H9 (cell line): ENCODE measurements at regions not wholly inside any gene's neighbourhood (a gene's known extent, or its start where the extent isn't known, plus 50 kb on each side); places are given as distances from the start of the nearest gene placed in this dataset.

Experiments used
- DNase-seq: peaks from one replicate; pipeline ENCODE4 v3.0.0-alpha.2; 2017
- H2AFZ ChIP-seq: one replicate; pipeline ENCODE4 v1.6.1; 2013; ENCODE audit warnings: mild to moderate bottlenecking, low read length, control low read depth, moderate library complexity
- H2AK5ac ChIP-seq: 2 replicates; pipeline ENCODE4 v1.6.1; 2013; ENCODE audit warnings: low read length, control low read depth, mixed read lengths; ENCODE audit not compliant: insufficient read length
- H2BK120ac ChIP-seq: one replicate; pipeline ENCODE4 v1.6.1; 2013; ENCODE audit warnings: low read depth, mild to moderate bottlenecking, low read length, control low read depth, inconsistent platforms; ENCODE audit not compliant: poor library complexity, severe bottlenecking
- H2BK12ac ChIP-seq: 2 replicates; pipeline ENCODE4 v1.6.1; 2013; ENCODE audit warnings: low read length, control low read depth, mixed read lengths, low read depth; ENCODE audit not compliant: insufficient read length
- H2BK15ac ChIP-seq: 2 replicates; pipeline ENCODE4 v1.6.1; 2013; ENCODE audit warnings: low read depth, low read length, control low read depth
- H2BK20ac ChIP-seq: one replicate; pipeline ENCODE4 v1.6.1; 2013; ENCODE audit warnings: low read depth, mild to moderate bottlenecking, low read length, control low read depth, inconsistent platforms; ENCODE audit not compliant: poor library complexity, severe bottlenecking
- H2BK5ac ChIP-seq: 2 replicates; pipeline ENCODE4 v1.6.1; 2013; ENCODE audit warnings: low read length, control low read depth, mixed read lengths; ENCODE audit not compliant: insufficient read length
- H3K14ac ChIP-seq: 2 replicates; pipeline ENCODE4 v1.6.1; 2013; ENCODE audit warnings: low read length, control low read depth; ENCODE audit not compliant: insufficient read depth
- H3K18ac ChIP-seq: 2 replicates; pipeline ENCODE4 v1.6.1; 2013; ENCODE audit warnings: low read depth, mild to moderate bottlenecking, mixed read lengths, low read length, control low read depth; ENCODE audit not compliant: insufficient read length
- H3K23ac ChIP-seq: 2 replicates; pipeline ENCODE4 v1.6.1; 2013; ENCODE audit warnings: low read length, control low read depth, mixed read lengths, low read depth; ENCODE audit not compliant: insufficient read length
- H3K23me2 ChIP-seq: 2 replicates; pipeline ENCODE4 v1.6.1; 2013; ENCODE audit warnings: low read depth, mild to moderate bottlenecking, mixed read lengths, low read length, control low read depth; ENCODE audit not compliant: insufficient read length, poor library complexity, severe bottlenecking
- H3K27ac ChIP-seq: 2 replicates; pipeline ENCODE4 v1.5.1; 2013; ENCODE audit warnings: low read length, control low read depth, mixed read lengths, low read depth; ENCODE audit not compliant: insufficient read length
- H3K27me3 ChIP-seq: 2 replicates; pipeline ENCODE4 v1.6.1; 2013; ENCODE audit warnings: low read length, control low read depth, inconsistent platforms; ENCODE audit not compliant: insufficient read depth
- H3K4ac ChIP-seq: 2 replicates; pipeline ENCODE4 v1.6.1; 2013; ENCODE audit warnings: low read depth, mild to moderate bottlenecking, control low read depth, inconsistent platforms, low read length, moderate library complexity
- H3K4me1 ChIP-seq: 2 replicates; pipeline ENCODE4 v1.6.1; 2013; ENCODE audit warnings: low read length, control low read depth, inconsistent platforms; ENCODE audit not compliant: insufficient read depth
- H3K4me2 ChIP-seq: 2 replicates; pipeline ENCODE4 v1.6.1; 2013; ENCODE audit warnings: low read length, control low read depth, mixed read lengths; ENCODE audit not compliant: insufficient read length, insufficient read depth
- H3K56ac ChIP-seq: 2 replicates; pipeline ENCODE4 v1.6.1; 2013; ENCODE audit warnings: low read depth, mild to moderate bottlenecking, mixed read lengths, low read length, control low read depth; ENCODE audit not compliant: insufficient read length
- H3K79me1 ChIP-seq: 2 replicates; pipeline ENCODE4 v1.6.1; 2013; ENCODE audit warnings: low read depth, mild to moderate bottlenecking, moderate library complexity, low read length, control low read depth, inconsistent platforms; ENCODE audit not compliant: insufficient read depth, poor library complexity, severe bottlenecking
- H3K79me2 ChIP-seq: 2 replicates; pipeline ENCODE4 v1.6.1; 2013; ENCODE audit warnings: low read length, control low read depth, inconsistent platforms; ENCODE audit not compliant: insufficient read depth
- H3K9ac ChIP-seq: 2 replicates; pipeline ENCODE4 v1.6.1; 2013; ENCODE audit warnings: low read length, control low read depth, mixed read lengths; ENCODE audit not compliant: insufficient read length; ENCODE audit errors: extremely low read depth
- H3K9me3 ChIP-seq: one replicate; pipeline ENCODE4 v1.6.1; 2013; ENCODE audit warnings: low read depth, low read length, inconsistent platforms; ENCODE audit not compliant: control insufficient read depth
- H3T11ph ChIP-seq: one replicate; pipeline ENCODE4 v1.6.1; 2013; ENCODE audit warnings: mild to moderate bottlenecking, low read length, control low read depth, inconsistent platforms
- H4K20me1 ChIP-seq: one replicate; pipeline ENCODE4 v1.6.1; 2013; ENCODE audit not compliant: control insufficient read depth, insufficient read length, insufficient read depth
- H4K5ac ChIP-seq: 2 replicates; pipeline ENCODE4 v1.6.1; 2013; ENCODE audit warnings: low read depth, mild to moderate bottlenecking, mixed read lengths, low read length, control low read depth; ENCODE audit not compliant: insufficient read length
- H4K8ac ChIP-seq: replicated peaks from 2 replicates; pipeline ENCODE4 v1.6.1; 2013; ENCODE audit warnings: low read length, control low read depth, mixed read lengths, low read depth; ENCODE audit not compliant: insufficient read length
- H4K91ac ChIP-seq: 2 replicates; pipeline ENCODE4 v1.6.1; 2013; ENCODE audit warnings: low read depth, mild to moderate bottlenecking, moderate library complexity, mixed read lengths, low read length, control low read depth; ENCODE audit not compliant: insufficient read length
- H3K27ac Mint-ChIP-seq, 3 experiments: 2 replicates in 2 of 3; 3 replicates in 1 of 3; pipeline ENCODE4 v1.8.0; 2020 to 2021; ENCODE audit warnings: mixed read lengths in 3 of 3, mild to moderate bottlenecking in 1 of 3, moderate library complexity in 1 of 3
- H3K27me3 Mint-ChIP-seq: 2 replicates; pipeline ENCODE4 v1.8.0; 2021; ENCODE audit warnings: low read depth, mild to moderate bottlenecking, moderate library complexity, mixed read lengths
- H3K36me3 Mint-ChIP-seq, 3 experiments: 2 replicates in 2 of 3; 3 replicates in 1 of 3; pipeline ENCODE4 v1.8.0; 2020 to 2021; ENCODE audit warnings: low read depth in 3 of 3, mixed read lengths in 3 of 3; ENCODE audit not compliant: insufficient read depth in 1 of 3
- H3K4me1 Mint-ChIP-seq, 2 experiments: 2 replicates each; pipeline ENCODE4 v1.8.0; 2020; ENCODE audit warnings: mixed read lengths in 2 of 2
- H3K4me3 Mint-ChIP-seq, 2 experiments: 2 replicates in 1 of 2; 3 replicates in 1 of 2; pipeline ENCODE4 v1.8.0; 2020 to 2021; ENCODE audit warnings: mild to moderate bottlenecking in 2 of 2, mixed read lengths in 2 of 2, moderate library complexity in 1 of 2
- H3K9me3 Mint-ChIP-seq, 2 experiments: 2 replicates in 1 of 2; 3 replicates in 1 of 2; pipeline ENCODE4 v1.8.0; 2020; ENCODE audit warnings: mild to moderate bottlenecking in 2 of 2, mixed read lengths in 2 of 2, moderate library complexity in 1 of 2
- WGBS: extraction: QIAGEN DNeasy Blood & Tissue Kit; methylation state at CpG from one replicate; pipeline ENCODE4 v1.1.7; 2013; ENCODE audit warnings: missing lambda C conversion rate, low lambda C conversion rate, mixed read lengths; ENCODE audit not compliant: insufficient read length; ENCODE audit errors: extremely low coverage; 5-methylcytosine and 5-hydroxymethylcytosine counted together
- TF ChIP-seq, protein P1 (sequence below): fragments of 200-600 bp; sonication (generic); conservative IDR thresholded peaks from 3 replicates; pipeline ENCODE4 v1.8.0; 2021; ENCODE audit warnings: antibody characterized with exemption, mild to moderate bottlenecking

DNA sequence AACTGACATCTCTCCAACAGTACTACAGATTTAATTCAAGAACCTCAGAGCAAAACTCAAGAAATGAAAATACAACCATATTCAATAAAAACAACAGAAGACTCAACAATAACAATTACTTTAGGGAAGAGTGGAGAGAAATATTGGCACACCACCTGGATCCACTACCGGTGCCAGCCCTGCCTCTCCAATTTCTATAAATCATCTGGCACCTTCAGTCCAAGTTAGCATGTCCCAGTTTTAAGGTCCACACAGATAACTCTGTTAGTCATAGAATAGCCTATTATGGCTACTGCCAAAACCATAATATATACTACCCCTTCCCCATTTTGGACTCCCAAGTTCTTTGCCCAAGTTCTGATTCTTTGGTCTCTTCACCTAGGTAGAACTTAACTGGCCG lies 69.9 kb upstream of the PSMA6 start:
- no peak overlapping the region for H3K4me2 ChIP-seq
- TF ChIP-seq, protein P1, sequence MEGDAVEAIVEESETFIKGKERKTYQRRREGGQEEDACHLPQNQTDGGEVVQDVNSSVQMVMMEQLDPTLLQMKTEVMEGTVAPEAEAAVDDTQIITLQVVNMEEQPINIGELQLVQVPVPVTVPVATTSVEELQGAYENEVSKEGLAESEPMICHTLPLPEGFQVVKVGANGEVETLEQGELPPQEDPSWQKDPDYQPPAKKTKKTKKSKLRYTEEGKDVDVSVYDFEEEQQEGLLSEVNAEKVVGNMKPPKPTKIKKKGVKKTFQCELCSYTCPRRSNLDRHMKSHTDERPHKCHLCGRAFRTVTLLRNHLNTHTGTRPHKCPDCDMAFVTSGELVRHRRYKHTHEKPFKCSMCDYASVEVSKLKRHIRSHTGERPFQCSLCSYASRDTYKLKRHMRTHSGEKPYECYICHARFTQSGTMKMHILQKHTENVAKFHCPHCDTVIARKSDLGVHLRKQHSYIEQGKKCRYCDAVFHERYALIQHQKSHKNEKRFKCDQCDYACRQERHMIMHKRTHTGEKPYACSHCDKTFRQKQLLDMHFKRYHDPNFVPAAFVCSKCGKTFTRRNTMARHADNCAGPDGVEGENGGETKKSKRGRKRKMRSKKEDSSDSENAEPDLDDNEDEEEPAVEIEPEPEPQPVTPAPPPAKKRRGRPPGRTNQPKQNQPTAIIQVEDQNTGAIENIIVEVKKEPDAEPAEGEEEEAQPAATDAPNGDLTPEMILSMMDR: no peak
- H3K23ac ChIP-seq: no peak overlapping the region
- H3K4me3 Mint-ChIP-seq: no peak overlapping the region
- H3K9me3 ChIP-seq: no peaks in the 10 kb centered on the region
- H2BK12ac ChIP-seq: no peak overlapping the region
- H3K36me3 Mint-ChIP-seq: peaks cover 0 to 4% (median 2%) of the 10 kb centered on the region in 3 experiments; a peak in 2 of 7 replicates
- no peak overlapping the region for H3K56ac ChIP-seq
- no peaks in the 10 kb centered on the region for H4K20me1 ChIP-seq
- H3K4me1 Mint-ChIP-seq: peaks cover 4% of the 10 kb centered on the region in 2 experiments; a peak in 3 of 4 replicates
- H4K5ac ChIP-seq: no peak overlapping the region
- no peak overlapping the region for H2AFZ ChIP-seq
- no peak overlapping the region for H3K14ac ChIP-seq
- H4K91ac ChIP-seq: no peak overlapping the region
- no peaks in the 10 kb centered on the region for H3K79me1 ChIP-seq
- no peak overlapping the region for H3K27ac ChIP-seq
- H3K18ac ChIP-seq: no peak overlapping the region
- H2BK20ac ChIP-seq: no peak overlapping the region
- no peak overlapping the region for H3K27ac Mint-ChIP-seq
- no peaks in the 10 kb centered on the region for H3K9me3 Mint-ChIP-seq
- H3K79me2 ChIP-seq: no peaks in the 10 kb centered on the region
- H4K8ac ChIP-seq: no peak overlapping the region
- DNase-seq: no peak
- H3K27me3 Mint-ChIP-seq: no peaks in the 10 kb centered on the region
- H3K23me2 ChIP-seq: no peaks in the 10 kb centered on the region
- WGBS: no CpG with 5 or more reads among the region's 2 CpGs
- H2BK15ac ChIP-seq: no peak overlapping the region
- no peak overlapping the region for H2BK120ac ChIP-seq
- no peak overlapping the region for H2BK5ac ChIP-seq
- no peaks in the 10 kb centered on the region; the same call in 1 of the 2 replicates for H3K27me3 ChIP-seq
- no peak overlapping the region for H3K4ac ChIP-seq
- no peak overlapping the region for H3T11ph ChIP-seq
- no peak overlapping the region for H3K9ac ChIP-seq
- no peaks in the 10 kb centered on the region for H3K4me1 ChIP-seq
- H2AK5ac ChIP-seq: no peak overlapping the region
